K562 (cell line): ENCODE measurements at regions not wholly inside any gene's neighbourhood (a gene's known extent, or its start where the extent isn't known, plus 50 kb on each side); places are given as distances from the start of the nearest gene placed in this dataset.

Source experiments
- ELF2 ChIP-seq: fragments of 250-450 bp; sonication (Bioruptor Pico); IDR thresholded peaks from 2 replicates; pipeline ENCODE4 v1.5.0; 2021; ENCODE audit warnings: mild to moderate bottlenecking
- TSC22D4 ChIP-seq: fragments of 450-650 bp; IDR thresholded peaks from 2 replicates; pipeline ENCODE4 v1.6.1; 2016; ENCODE audit warnings: missing genetic modification characterization, missing biosample characterization, control low read depth
- ZNF347 ChIP-seq: fragments of 450-650 bp; formaldehyde crosslinking; IDR thresholded peaks from 2 replicates; pipeline ENCODE4 v1.4.0; 2020; ENCODE audit warnings: low read depth, mild to moderate bottlenecking, moderate library complexity
- TF ChIP-seq, protein P1 (sequence below): sonication (generic); formaldehyde crosslinking; IDR thresholded peaks from 2 replicates; pipeline ENCODE4 v1.8.0; 2023; ENCODE audit warnings: mild to moderate bottlenecking, missing genetic modification reagents
- TF ChIP-seq, protein P2 (sequence below): fragments of 250-450 bp; sonication (Bioruptor Pico); IDR thresholded peaks from 2 replicates; pipeline ENCODE4 v1.8.0; 2021; ENCODE audit warnings: moderate library complexity, mild to moderate bottlenecking, inconsistent platforms
- TF ChIP-seq, protein P3 (sequence below): IDR thresholded peaks from 2 replicates; pipeline ENCODE4 v1.6.1; 2014; ENCODE audit warnings: antibody characterized with exemption
- TF ChIP-seq, protein P4 (sequence below): fragments of 450-650 bp; IDR thresholded peaks from 2 replicates; pipeline ENCODE4 v1.6.1; 2016; ENCODE audit warnings: antibody characterized with exemption
- TF ChIP-seq, protein P5 (sequence below): fragments of 450-650 bp; IDR thresholded peaks from 2 replicates; pipeline ENCODE4 v1.6.1; 2017; ENCODE audit warnings: mild to moderate bottlenecking, moderate library complexity

DNA sequence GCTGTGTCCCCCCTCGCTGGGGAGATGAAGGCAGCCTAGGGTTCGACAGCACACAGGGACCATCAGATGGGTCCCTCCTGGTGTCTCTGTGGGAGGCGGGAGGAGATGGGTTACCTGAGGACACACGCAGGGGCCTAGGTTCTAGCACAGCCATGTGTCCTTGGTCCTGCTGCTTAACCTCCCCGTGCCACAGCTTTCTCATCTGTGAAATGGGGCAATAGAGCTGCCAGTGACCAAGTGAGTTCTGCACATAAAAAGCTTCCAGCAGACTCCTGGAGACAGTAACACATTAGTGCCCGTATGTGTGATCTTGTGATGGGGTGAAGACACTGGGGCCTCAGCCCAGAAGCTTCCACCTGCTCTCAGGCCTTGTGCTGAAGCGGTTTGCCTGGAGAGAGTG lies 96.0 kb upstream of the GSE1 start (continued):
- TF ChIP-seq, protein P1, sequence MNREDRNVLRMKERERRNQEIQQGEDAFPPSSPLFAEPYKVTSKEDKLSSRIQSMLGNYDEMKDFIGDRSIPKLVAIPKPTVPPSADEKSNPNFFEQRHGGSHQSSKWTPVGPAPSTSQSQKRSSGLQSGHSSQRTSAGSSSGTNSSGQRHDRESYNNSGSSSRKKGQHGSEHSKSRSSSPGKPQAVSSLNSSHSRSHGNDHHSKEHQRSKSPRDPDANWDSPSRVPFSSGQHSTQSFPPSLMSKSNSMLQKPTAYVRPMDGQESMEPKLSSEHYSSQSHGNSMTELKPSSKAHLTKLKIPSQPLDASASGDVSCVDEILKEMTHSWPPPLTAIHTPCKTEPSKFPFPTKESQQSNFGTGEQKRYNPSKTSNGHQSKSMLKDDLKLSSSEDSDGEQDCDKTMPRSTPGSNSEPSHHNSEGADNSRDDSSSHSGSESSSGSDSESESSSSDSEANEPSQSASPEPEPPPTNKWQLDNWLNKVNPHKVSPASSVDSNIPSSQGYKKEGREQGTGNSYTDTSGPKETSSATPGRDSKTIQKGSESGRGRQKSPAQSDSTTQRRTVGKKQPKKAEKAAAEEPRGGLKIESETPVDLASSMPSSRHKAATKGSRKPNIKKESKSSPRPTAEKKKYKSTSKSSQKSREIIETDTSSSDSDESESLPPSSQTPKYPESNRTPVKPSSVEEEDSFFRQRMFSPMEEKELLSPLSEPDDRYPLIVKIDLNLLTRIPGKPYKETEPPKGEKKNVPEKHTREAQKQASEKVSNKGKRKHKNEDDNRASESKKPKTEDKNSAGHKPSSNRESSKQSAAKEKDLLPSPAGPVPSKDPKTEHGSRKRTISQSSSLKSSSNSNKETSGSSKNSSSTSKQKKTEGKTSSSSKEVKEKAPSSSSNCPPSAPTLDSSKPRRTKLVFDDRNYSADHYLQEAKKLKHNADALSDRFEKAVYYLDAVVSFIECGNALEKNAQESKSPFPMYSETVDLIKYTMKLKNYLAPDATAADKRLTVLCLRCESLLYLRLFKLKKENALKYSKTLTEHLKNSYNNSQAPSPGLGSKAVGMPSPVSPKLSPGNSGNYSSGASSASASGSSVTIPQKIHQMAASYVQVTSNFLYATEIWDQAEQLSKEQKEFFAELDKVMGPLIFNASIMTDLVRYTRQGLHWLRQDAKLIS (CRISPR knock-in tag), result no peak
- TF ChIP-seq, protein P2, sequence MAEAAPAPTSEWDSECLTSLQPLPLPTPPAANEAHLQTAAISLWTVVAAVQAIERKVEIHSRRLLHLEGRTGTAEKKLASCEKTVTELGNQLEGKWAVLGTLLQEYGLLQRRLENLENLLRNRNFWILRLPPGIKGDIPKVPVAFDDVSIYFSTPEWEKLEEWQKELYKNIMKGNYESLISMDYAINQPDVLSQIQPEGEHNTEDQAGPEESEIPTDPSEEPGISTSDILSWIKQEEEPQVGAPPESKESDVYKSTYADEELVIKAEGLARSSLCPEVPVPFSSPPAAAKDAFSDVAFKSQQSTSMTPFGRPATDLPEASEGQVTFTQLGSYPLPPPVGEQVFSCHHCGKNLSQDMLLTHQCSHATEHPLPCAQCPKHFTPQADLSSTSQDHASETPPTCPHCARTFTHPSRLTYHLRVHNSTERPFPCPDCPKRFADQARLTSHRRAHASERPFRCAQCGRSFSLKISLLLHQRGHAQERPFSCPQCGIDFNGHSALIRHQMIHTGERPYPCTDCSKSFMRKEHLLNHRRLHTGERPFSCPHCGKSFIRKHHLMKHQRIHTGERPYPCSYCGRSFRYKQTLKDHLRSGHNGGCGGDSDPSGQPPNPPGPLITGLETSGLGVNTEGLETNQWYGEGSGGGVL, result no peak
- TF ChIP-seq, protein P3, sequence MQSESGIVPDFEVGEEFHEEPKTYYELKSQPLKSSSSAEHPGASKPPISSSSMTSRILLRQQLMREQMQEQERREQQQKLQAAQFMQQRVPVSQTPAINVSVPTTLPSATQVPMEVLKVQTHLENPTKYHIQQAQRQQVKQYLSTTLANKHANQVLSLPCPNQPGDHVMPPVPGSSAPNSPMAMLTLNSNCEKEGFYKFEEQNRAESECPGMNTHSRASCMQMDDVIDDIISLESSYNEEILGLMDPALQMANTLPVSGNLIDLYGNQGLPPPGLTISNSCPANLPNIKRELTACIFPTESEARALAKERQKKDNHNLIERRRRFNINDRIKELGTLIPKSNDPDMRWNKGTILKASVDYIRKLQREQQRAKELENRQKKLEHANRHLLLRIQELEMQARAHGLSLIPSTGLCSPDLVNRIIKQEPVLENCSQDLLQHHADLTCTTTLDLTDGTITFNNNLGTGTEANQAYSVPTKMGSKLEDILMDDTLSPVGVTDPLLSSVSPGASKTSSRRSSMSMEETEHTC, result no peak
- TF ChIP-seq, protein P4, sequence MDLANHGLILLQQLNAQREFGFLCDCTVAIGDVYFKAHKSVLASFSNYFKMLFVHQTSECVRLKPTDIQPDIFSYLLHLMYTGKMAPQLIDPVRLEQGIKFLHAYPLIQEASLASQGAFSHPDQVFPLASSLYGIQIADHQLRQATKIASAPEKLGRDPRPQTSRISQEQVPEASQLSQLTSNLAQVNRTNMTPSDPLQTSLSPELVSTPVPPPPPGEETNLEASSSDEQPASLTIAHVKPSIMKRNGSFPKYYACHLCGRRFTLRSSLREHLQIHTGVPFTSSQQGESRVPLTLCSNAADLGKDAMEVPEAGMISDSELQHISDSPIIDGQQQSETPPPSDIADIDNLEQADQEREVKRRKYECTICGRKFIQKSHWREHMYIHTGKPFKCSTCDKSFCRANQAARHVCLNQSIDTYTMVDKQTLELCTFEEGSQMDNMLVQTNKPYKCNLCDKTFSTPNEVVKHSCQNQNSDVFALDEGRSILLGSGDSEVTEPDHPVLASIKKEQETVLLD, result no peak
- no peak for TF ChIP-seq ELF2 (CRISPR knock-in tag)
- TF ChIP-seq, protein P5, sequence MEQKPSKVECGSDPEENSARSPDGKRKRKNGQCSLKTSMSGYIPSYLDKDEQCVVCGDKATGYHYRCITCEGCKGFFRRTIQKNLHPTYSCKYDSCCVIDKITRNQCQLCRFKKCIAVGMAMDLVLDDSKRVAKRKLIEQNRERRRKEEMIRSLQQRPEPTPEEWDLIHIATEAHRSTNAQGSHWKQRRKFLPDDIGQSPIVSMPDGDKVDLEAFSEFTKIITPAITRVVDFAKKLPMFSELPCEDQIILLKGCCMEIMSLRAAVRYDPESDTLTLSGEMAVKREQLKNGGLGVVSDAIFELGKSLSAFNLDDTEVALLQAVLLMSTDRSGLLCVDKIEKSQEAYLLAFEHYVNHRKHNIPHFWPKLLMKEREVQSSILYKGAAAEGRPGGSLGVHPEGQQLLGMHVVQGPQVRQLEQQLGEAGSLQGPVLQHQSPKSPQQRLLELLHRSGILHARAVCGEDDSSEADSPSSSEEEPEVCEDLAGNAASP, result no peak
- TF ChIP-seq ZNF347, result no peak
- TF ChIP-seq TSC22D4, result no peak
